Body of pancreas (tissue), 4 donors: ENCODE measurements at regions not wholly inside any gene's neighbourhood (a gene's known extent, or its start where the extent isn't known, plus 50 kb on each side); places are given as distances from the start of the nearest gene placed in this dataset.

Experiments
- ATAC-seq: fragments of 150-250 bp; one replicate; pipeline ENCODE4 v1.9.1; 2016
- DNase-seq, 4 donors: peaks; one replicate each; pipeline ENCODE4 v3.0.0-alpha.2; 2019
- H3K27ac ChIP-seq, 4 donors: fragments of 200-600 bp; sonication (generic); 1 replicate in 3 of 4; 2 replicates in 1 of 4; pipeline versions ENCODE4 v1.5.1 to v1.6.1; 2016 to 2019; ENCODE audit warnings: mild to moderate bottlenecking in 1 of 4, mixed read lengths in 1 of 4, moderate library complexity in 1 of 4
- H3K27me3 ChIP-seq, 2 donors: fragments of 200-600 bp; sonication (generic); one replicate each; pipeline ENCODE4 v1.6.0; 2016; ENCODE audit warnings: mild to moderate bottlenecking in 1 of 2
- H3K36me3 ChIP-seq, 2 donors: fragments of 200-600 bp; sonication (generic); replicated peaks in 1 of 2; 2 replicates each; pipeline ENCODE4 v1.5.1; 2016; ENCODE audit warnings: low read depth in 2 of 2; ENCODE audit not compliant: insufficient read depth in 1 of 2
- H3K4me1 ChIP-seq: fragments of 200-600 bp; sonication (generic); one replicate; pipeline ENCODE4 v1.6.0; 2016
- H3K4me3 ChIP-seq, 2 donors: fragments of 200-600 bp; sonication (generic); 1 replicate in 1 of 2; 2 replicates in 1 of 2; pipeline ENCODE4 v1.5.1; 2016 to 2019
- H3K9me3 ChIP-seq, 3 donors: fragments of 200-600 bp; sonication (generic); 1 replicate in 2 of 3; 2 replicates in 1 of 3; pipeline ENCODE4 v1.5.1; 2016
- POLR2A ChIP-seq, 3 donors: fragments of 450-650 bp; IDR thresholded peaks; one replicate each; pipeline ENCODE4 v1.6.1; 2016; ENCODE audit warnings: antibody characterized with exemption in 3 of 3, mild to moderate bottlenecking in 2 of 3
- WGBS, 2 donors: methylation state at CpG; one replicate each; pipeline ENCODE4 v1.1.5; 2017; 5-methylcytosine and 5-hydroxymethylcytosine counted together
- intact Hi-C: fragments of 100-400 bp; cut with DNase I; formaldehyde crosslinking; loops from one replicate; pipeline ENCODE4 v1.15.1; 2023
- TF ChIP-seq, protein P1 (sequence below), 7 experiments: fragments of 450-650 bp in 4 of 7; fragments of 200-600 bp in 3 of 7; sonication (generic) in 3 of 7; IDR thresholded peaks; one replicate each; pipeline ENCODE4 v1.5.1; 2016 to 2019; ENCODE audit warnings: antibody characterized with exemption in 7 of 7

DNA sequence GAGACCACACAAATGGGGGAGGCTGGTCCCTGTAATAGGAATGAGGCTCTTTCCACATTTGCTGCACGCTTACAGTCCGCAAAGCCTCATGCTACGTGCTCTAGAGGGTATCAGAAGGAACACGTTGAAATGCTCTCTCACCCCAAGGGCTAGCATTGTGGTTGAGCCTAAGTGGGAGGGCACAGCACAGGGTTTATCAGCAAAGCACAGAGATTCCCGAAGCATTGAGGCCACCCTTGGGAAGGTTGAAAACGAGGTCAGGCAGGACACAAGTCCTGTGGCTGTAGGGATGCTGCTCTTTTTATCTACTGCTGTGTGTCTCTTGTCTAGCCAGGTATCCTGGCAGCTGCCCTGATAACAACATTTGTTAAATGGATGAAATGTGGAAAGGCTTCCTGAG lies 378.3 kb downstream of the EN1 start:
- no peaks in the 10 kb centered on the region for H3K9me3 ChIP-seq
- no peaks in the 10 kb centered on the region for H3K4me1 ChIP-seq
- intact Hi-C loops, result no loop called here
- ATAC-seq, result no peak
- H3K36me3 ChIP-seq, result no peaks in the 10 kb centered on the region
- 35 to 46% methylated on average over 6 of the region's 6 CpGs for WGBS, 2 donors
- no peak overlapping the region for H3K4me3 ChIP-seq
- no peak for TF ChIP-seq POLR2A (IDR thresholded peaks at IDR 0.05)
- TF ChIP-seq, protein P1, sequence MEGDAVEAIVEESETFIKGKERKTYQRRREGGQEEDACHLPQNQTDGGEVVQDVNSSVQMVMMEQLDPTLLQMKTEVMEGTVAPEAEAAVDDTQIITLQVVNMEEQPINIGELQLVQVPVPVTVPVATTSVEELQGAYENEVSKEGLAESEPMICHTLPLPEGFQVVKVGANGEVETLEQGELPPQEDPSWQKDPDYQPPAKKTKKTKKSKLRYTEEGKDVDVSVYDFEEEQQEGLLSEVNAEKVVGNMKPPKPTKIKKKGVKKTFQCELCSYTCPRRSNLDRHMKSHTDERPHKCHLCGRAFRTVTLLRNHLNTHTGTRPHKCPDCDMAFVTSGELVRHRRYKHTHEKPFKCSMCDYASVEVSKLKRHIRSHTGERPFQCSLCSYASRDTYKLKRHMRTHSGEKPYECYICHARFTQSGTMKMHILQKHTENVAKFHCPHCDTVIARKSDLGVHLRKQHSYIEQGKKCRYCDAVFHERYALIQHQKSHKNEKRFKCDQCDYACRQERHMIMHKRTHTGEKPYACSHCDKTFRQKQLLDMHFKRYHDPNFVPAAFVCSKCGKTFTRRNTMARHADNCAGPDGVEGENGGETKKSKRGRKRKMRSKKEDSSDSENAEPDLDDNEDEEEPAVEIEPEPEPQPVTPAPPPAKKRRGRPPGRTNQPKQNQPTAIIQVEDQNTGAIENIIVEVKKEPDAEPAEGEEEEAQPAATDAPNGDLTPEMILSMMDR (IDR thresholded peaks at IDR 0.05), result no peak
- H3K27me3 ChIP-seq, result no peaks in the 10 kb centered on the region
- no peak for DNase-seq
- H3K27ac ChIP-seq, result no peak overlapping the region

DNA sequence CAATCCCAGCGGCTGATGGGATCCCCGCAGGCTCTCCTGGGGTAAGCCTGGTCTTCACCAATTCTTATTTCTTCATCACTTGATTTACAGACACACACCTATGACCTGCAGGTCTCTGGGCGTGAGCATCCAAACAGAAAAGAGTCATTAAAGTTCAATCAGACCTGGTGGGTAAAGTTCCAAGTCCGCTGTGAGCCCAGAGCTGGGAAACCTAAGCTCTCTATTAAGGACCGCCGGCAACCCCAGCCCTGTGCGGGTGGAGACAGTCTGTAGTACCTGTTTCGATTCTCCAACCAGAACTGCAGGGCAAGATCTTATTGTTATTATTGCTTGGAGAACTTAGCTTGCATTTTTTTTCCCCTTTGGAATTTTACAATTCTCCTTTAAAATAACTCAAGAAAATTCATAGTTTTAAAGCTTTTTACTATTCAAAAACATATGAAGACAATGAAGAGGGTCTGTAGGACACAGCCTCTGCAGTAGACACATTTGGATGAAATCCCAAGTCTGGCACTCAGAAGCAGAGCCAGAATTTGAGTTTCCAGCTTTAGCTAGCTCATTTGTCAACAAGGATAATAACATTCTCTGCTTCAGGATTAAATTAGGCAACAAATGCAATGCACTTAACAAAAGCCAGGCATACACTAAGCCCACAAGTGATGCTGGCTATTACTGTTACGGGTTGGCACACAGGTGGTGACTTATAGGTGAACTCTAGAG lies 376.4 kb downstream of the INSIG2 start:
- Histone ChIP-seq H3K9me3 (no peaks in the 10 kb centered on the region), H3K36me3 (no peaks in the 10 kb centered on the region), H3K27ac (no peak overlapping the region), H3K4me1 (no peaks in the 10 kb centered on the region), H3K4me3 (no peak overlapping the region), H3K27me3 (no peaks in the 10 kb centered on the region)
- TF ChIP-seq POLR2A (IDR thresholded peaks at IDR 0.05), result no peak
- TF ChIP-seq, protein P1 (IDR thresholded peaks at IDR 0.05), result no peak
- WGBS, 2 donors, result 68 to 69% methylated on average over 9 of the region's 9 CpGs
- intact Hi-C loops, result no loop called here
- ATAC-seq (no peak), DNase-seq (no peak)

DNA sequence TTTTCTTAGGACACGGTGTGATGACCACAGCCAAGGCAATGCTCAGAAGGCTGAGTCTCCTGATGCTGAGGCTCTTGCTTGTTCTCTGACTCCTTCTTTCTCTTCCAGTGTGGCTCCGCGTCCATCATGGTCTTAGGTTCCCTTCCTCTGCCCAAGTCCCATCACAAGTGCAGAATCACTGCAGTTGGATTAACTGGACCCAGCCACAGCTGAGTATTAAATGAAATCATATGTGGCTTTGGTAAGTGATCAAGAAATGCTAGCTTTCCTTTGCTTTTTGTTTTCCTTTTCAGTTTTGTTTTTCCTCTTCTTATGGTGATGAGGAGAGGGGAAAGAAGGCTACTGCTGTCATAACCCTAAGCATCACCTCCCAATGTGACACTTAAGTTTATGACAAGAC lies 375.8 kb downstream of the INSIG2 start:
- TF ChIP-seq, protein P1 (IDR thresholded peaks at IDR 0.05), result no peak
- TF ChIP-seq POLR2A (IDR thresholded peaks at IDR 0.05), result no peak
- no peak overlapping the region for H3K4me3 ChIP-seq
- DNase-seq, result no peak
- no peaks in the 10 kb centered on the region for H3K36me3 ChIP-seq
- intact Hi-C loops, result no loop called here
- H3K9me3 ChIP-seq, result no peaks in the 10 kb centered on the region
- 81 to 82% methylated on average over 3 of the region's 3 CpGs for WGBS, 2 donors
- H3K27me3 ChIP-seq, result no peaks in the 10 kb centered on the region
- no peaks in the 10 kb centered on the region for H3K4me1 ChIP-seq
- no peak overlapping the region for H3K27ac ChIP-seq
- no peak for ATAC-seq

DNA sequence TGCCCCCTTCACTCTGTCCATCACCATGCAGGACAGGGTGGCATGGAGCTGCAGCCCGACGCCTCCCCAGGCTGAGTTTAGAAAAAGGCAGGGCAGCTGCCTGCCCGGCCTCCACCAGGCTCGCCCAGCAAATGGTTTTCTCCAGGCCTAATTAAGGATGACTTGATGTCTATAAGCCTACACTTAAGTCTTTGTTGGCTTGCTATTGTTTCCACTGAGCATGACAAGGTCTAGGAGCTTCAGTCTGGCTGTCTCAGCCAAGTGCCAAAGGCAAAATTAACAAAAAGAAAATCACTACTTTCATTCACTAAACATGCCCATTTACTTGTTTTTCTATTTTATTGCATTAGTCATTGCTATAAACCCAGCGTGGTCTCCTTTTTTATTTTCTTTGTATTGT lies 372.2 kb downstream of the INSIG2 start:
- TF ChIP-seq POLR2A (IDR thresholded peaks at IDR 0.05), result no peak
- TF ChIP-seq, protein P1 (IDR thresholded peaks at IDR 0.05), result no peak
- Histone ChIP-seq H3K9me3 (no peaks in the 10 kb centered on the region), H3K27me3 (no peaks in the 10 kb centered on the region), H3K4me3 (no peak overlapping the region), H3K27ac (no peak overlapping the region), H3K4me1 (no peaks in the 10 kb centered on the region), H3K36me3 (no peaks in the 10 kb centered on the region)
- intact Hi-C loops, result no loop called here
- DNase-seq (no peak), ATAC-seq (no peak)
- WGBS, 2 donors, result 79 to 90% methylated on average over 5 of the region's 5 CpGs

DNA sequence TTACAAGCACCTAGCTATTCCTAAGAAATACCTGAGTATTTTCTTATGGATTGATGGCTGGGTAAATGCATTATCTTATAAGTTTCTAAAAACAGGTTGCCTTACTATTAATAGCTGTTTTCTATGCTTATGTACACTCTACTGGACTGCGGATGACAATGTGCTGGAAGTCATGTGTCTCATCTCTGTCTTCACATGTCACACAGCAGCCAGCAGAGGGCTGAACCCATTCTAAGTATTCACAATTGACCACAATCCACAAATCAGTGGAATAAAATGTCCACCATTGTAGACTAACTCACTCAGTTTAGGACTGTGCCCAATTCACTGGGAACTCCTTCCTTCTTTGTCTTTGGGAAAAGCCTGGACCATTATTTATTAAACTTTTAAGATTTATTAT lies 371.2 kb downstream of the INSIG2 start:
- intact Hi-C loops, result no loop called here
- 88 to 90% methylated on average over 1 of the region's 1 CpG for WGBS, 2 donors
- ATAC-seq, result no peak

More for the DNA sequence above, 371.2 kb downstream of the INSIG2 start:
- Histone ChIP-seq H3K9me3 (no peaks in the 10 kb centered on the region), H3K36me3 (no peaks in the 10 kb centered on the region), H3K27ac (no peak overlapping the region), H3K4me1 (no peaks in the 10 kb centered on the region), H3K4me3 (no peak overlapping the region), H3K27me3 (no peaks in the 10 kb centered on the region)
- no peak for DNase-seq
- TF ChIP-seq, protein P1 (IDR thresholded peaks at IDR 0.05), result no peak
- no peak for TF ChIP-seq POLR2A (IDR thresholded peaks at IDR 0.05)
